ENCODE measurements at regions not wholly inside any gene's neighbourhood (a gene's known extent, or its start where the extent isn't known, plus 50 kb on each side); places are given as distances from the start of the nearest gene placed in this dataset.

DNA sequence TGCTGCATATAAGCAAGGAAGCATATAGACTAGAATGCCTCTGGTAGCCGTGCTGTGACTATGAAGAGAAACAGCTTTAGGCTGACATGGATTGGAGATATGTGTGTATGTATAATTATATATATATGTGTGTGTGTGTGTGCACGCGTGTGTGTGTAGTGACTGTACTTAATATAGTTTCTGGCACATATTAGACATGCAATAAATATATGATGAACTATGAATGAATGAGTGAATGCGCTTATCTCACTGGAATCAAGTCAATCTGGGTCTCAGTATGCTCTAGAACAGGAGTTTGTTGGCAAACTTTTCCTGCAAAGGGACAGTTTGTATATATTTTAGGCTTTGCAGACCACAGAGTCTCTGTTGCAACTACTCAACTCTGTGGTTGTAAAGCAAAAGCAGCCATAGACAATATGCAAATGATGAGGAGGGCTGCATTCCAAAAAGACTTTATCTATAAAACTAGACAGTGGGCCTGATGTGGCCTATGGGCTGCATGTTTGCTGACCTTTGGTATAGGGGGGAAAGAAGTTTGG lies 482.9 kb upstream of the USP24 start:
- Histone ChIP-seq H3K4me3 (no peak overlapping the region), H3K4me1 (peaks cover 12% of the 10 kb centered on the region)
- WGBS: 98% methylated on average over 4 of the region's 4 CpGs

DNA sequence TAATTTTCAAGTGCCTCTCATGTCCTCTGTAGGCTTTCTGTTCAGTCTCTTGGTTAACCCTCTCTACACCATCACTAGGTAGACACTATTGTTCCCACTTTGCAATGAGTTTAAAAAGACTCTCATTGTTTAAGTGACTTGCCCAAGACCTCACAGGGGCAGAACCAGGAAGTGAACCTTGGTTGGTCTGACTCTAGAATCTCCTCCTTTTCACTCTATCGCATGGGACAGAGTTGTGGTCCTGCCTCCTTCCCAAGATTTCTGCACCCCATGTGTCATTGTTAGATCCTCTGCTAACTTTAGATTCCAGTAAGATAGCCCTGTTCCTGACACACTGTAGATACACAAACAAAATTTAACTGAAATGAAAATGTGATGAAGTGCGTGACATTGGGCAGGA lies 481.7 kb upstream of the USP24 start:
- TF ChIP-seq EP300 (IDR thresholded peaks at IDR 0.05): no peak
- no peak for TF ChIP-seq POLR2AphosphoS5 (IDR thresholded peaks at IDR 0.05)
- TF ChIP-seq, protein P1, sequence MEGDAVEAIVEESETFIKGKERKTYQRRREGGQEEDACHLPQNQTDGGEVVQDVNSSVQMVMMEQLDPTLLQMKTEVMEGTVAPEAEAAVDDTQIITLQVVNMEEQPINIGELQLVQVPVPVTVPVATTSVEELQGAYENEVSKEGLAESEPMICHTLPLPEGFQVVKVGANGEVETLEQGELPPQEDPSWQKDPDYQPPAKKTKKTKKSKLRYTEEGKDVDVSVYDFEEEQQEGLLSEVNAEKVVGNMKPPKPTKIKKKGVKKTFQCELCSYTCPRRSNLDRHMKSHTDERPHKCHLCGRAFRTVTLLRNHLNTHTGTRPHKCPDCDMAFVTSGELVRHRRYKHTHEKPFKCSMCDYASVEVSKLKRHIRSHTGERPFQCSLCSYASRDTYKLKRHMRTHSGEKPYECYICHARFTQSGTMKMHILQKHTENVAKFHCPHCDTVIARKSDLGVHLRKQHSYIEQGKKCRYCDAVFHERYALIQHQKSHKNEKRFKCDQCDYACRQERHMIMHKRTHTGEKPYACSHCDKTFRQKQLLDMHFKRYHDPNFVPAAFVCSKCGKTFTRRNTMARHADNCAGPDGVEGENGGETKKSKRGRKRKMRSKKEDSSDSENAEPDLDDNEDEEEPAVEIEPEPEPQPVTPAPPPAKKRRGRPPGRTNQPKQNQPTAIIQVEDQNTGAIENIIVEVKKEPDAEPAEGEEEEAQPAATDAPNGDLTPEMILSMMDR (IDR thresholded peaks at IDR 0.05): no peak
- no peak for TF ChIP-seq POLR2A (IDR thresholded peaks at IDR 0.05)
- DNase-seq (ENCODE audit: low spot score in 2 of 2): no peak
- no peaks in the 10 kb centered on the region for H3K27me3 ChIP-seq
- WGBS: 83% methylated on average over 2 of the region's 2 CpGs
- H3K9me3 ChIP-seq: no peaks in the 10 kb centered on the region
- no peak overlapping the region for H3K4me3 ChIP-seq
- H3K4me1 ChIP-seq: peaks cover 12% of the 10 kb centered on the region
- no peaks in the 10 kb centered on the region for H3K36me3 ChIP-seq
- H3K27ac ChIP-seq: peak overlapping the region; percentile 58

More for the DNA sequence above, 482.9 kb upstream of the USP24 start:
- no peaks in the 10 kb centered on the region for H3K27me3 ChIP-seq
- DNase-seq (ENCODE audit: low spot score in 2 of 2): no peak
- no peak overlapping the region for H3K27ac ChIP-seq
- no peaks in the 10 kb centered on the region for H3K9me3 ChIP-seq
- no peaks in the 10 kb centered on the region for H3K36me3 ChIP-seq
- TF ChIP-seq POLR2AphosphoS5 (IDR thresholded peaks at IDR 0.05) (no peak), EP300 (IDR thresholded peaks at IDR 0.05) (no peak), POLR2A (IDR thresholded peaks at IDR 0.05) (no peak)
- TF ChIP-seq, protein P1 (IDR thresholded peaks at IDR 0.05): no peak

DNA sequence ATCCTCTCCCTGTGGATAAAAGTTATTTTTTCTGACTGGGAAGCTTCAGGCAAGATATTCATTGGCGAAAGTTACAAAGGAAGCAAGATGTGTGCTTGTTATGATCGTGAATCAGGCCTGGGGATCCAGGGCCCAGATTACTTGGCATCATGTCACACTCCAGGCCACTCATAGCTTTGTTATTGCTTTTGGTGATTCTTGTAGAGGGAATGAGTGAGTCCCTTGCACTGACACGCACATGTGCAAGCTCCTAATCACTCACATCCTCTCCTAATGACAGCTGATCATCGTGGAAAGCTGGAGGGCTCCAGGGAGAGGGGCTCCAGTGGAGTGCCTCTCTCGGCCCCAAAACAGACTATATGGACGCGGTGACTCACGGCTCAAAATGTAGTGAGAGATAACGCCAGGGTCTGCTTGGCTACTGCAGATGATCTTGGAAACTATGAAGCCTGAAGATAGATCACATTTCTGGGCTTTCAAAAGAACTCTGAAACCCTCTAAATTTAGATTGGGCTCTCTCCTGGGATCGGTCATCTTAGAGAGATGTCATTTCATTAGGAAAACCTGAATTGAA lies 481.1 kb upstream of the USP24 start:
- DNase-seq (ENCODE audit: low spot score in 2 of 2): peak; percentile 80 to 81
- Histone ChIP-seq H3K27me3 (no peaks in the 10 kb centered on the region), H3K27ac (peak overlapping the region; percentile 58), H3K9me3 (no peaks in the 10 kb centered on the region), H3K4me3 (no peak overlapping the region), H3K4me1 (peaks cover 12% of the 10 kb centered on the region), H3K36me3 (no peaks in the 10 kb centered on the region)
- TF ChIP-seq EP300 (IDR thresholded peaks at IDR 0.05) (no peak), POLR2A (IDR thresholded peaks at IDR 0.05) (no peak), POLR2AphosphoS5 (IDR thresholded peaks at IDR 0.05) (peak in 1 of 3 donors; percentile 52)
- TF ChIP-seq, protein P1 (IDR thresholded peaks at IDR 0.05): no peak
- 63% methylated on average over 10 of the region's 10 CpGs for WGBS

DNA sequence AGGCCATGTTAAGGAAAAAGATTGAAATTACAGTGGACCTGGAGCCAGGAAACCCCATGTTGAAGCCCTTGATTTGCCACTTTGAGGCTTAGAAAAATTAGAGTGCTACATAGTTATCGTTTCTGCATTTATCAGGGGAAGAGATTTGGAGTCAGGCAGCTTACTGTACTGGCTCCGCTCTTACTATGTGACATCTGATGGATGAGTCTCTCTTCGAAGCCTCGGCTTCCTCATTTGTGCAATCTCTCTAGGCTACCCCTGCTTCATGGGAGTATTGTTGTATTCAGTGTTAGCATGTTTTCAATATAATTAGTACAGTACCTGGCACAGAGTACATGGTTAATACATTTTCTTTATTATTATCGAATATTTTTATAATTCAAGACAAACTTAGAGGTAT lies 480.4 kb upstream of the USP24 start:
- DNase-seq (ENCODE audit: low spot score in 2 of 2): no peak
- Histone ChIP-seq H3K4me3 (no peak overlapping the region), H3K9me3 (no peaks in the 10 kb centered on the region), H3K27ac (peak overlapping the region; percentile 58), H3K4me1 (peaks cover 12% of the 10 kb centered on the region), H3K36me3 (no peaks in the 10 kb centered on the region), H3K27me3 (no peaks in the 10 kb centered on the region)
- 77% methylated on average over 5 of the region's 5 CpGs for WGBS
- no peak for TF ChIP-seq POLR2A (IDR thresholded peaks at IDR 0.05)
- TF ChIP-seq POLR2AphosphoS5 (IDR thresholded peaks at IDR 0.05): no peak
- TF ChIP-seq EP300 (IDR thresholded peaks at IDR 0.05): no peak
- TF ChIP-seq, protein P1 (IDR thresholded peaks at IDR 0.05): no peak

DNA sequence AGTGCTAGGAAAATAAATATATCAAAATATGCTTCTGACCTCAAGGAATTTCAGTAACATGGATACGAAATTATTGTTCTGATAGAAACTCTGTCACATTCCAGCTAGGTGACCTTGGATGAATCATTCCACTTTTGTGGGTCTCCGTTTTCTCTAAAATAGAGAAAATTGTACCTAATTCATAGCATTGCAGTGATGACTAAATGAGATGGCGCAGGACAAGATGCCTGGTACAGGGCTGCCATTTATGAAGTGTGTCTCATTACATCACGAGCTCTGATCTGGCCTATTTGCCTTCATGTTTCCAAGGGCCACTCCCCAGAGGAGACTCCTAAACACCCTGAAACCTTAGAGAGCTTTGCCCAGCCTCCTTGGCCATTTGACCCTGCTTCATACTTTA lies 480.0 kb upstream of the USP24 start:
- no peaks in the 10 kb centered on the region for H3K27me3 ChIP-seq
- no peaks in the 10 kb centered on the region for H3K36me3 ChIP-seq
- peaks cover 12% of the 10 kb centered on the region for H3K4me1 ChIP-seq
- no peak for DNase-seq (ENCODE audit: low spot score in 2 of 2)
- H3K27ac ChIP-seq: peak overlapping the region; percentile 58
- no peaks in the 10 kb centered on the region for H3K9me3 ChIP-seq
- 75% methylated on average over 4 of the region's 4 CpGs for WGBS
- H3K4me3 ChIP-seq: no peak overlapping the region
- no peak for TF ChIP-seq POLR2A (IDR thresholded peaks at IDR 0.05)
- TF ChIP-seq EP300 (IDR thresholded peaks at IDR 0.05): no peak
- TF ChIP-seq, protein P1 (IDR thresholded peaks at IDR 0.05): no peak
- no peak for TF ChIP-seq POLR2AphosphoS5 (IDR thresholded peaks at IDR 0.05)

Data from suprapubic skin (tissue), 4 donors.